ENCODE measurements at regions not wholly inside any gene's neighbourhood (a gene's known extent, or its start where the extent isn't known, plus 50 kb on each side); places are given as distances from the start of the nearest gene placed in this dataset.

DNA sequence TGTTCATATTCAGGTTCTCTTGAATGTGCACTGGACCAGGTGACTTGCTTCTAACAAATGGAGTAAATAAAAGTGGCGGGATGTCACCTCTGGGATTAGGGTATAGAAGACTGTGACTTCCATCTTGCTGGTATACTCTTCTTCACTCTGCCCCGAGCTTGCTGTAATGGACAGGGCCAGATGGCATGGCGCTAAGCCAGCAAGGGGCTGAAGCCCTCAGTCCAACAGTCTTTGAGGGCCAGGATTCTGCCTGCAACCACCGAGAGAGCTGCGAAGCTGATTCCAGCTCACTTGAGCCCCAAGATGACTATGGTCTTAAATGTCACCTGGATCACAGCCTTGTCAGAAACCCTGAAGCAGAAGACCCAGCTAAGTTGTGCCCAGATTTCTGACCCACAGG is 600.0 kb downstream of the FGF9 start:
- ATAC-seq = no peak
- Histone ChIP-seq H3K36me3 (no peaks in the 10 kb centered on the region), H3K27ac (no peak overlapping the region), H3K9me3 (no peaks in the 10 kb centered on the region), H3K27me3 (no peaks in the 10 kb centered on the region), H3K4me1 (no peaks in the 10 kb centered on the region), H3K4me3 (no peak overlapping the region)
- intact Hi-C loops (cut with DNase I) = loop anchor here in 3 of 10 donors (10.0 kb wide), 2 partner anchors 626 to 636 kb away; no protein-coding TSS in a partner anchor
- TF ChIP-seq CTCF (IDR thresholded peaks at IDR 0.05) (no peak), POLR2A (IDR thresholded peaks at IDR 0.05) (no peak)
- 88 to 92% (median 89%) methylated on average over 5 of the region's 5 CpGs for WGBS, 4 donors
- DNase-seq = no peak

GRCh38 chr13:22271903-22272302 is 601.0 kb downstream of the FGF9 start:
- 91 to 94% (median 92%) methylated on average over 2 of the region's 2 CpGs for WGBS, 4 donors
- TF ChIP-seq POLR2A (IDR thresholded peaks at IDR 0.05) (no peak), CTCF (IDR thresholded peaks at IDR 0.05) (no peak)
- DNase-seq = no peak
- no peaks in the 10 kb centered on the region for H3K36me3 ChIP-seq
- no peak overlapping the region for H3K4me3 ChIP-seq
- no peaks in the 10 kb centered on the region for H3K27me3 ChIP-seq
- no peak for ATAC-seq
- H3K27ac ChIP-seq = no peak overlapping the region
- H3K9me3 ChIP-seq = no peaks in the 10 kb centered on the region
- no peaks in the 10 kb centered on the region for H3K4me1 ChIP-seq
- intact Hi-C loops (cut with DNase I) = loop anchor here in 3 of 10 donors (10.0 kb wide), 2 partner anchors 627 to 637 kb away; no protein-coding TSS in a partner anchor

GRCh38 chr13:22275393-22275792 is 604.5 kb downstream of the FGF9 start:
- WGBS, 4 donors = 86 to 91% (median 86%) methylated on average over 3 of the region's 3 CpGs

GRCh38 chr13:22276616-22277015 is 605.7 kb downstream of the FGF9 start:
- no peak for ATAC-seq
- Histone ChIP-seq H3K4me1 (no peaks in the 10 kb centered on the region), H3K27me3 (no peaks in the 10 kb centered on the region), H3K36me3 (no peaks in the 10 kb centered on the region), H3K9me3 (no peaks in the 10 kb centered on the region), H3K27ac (no peak overlapping the region), H3K4me3 (no peak overlapping the region)
- intact Hi-C loops (cut with DNase I) = loop anchor here in 9 of 10 donors (2.0 to 10.0 kb wide), 5 partner anchors 109 to 642 kb away; no protein-coding TSS in a partner anchor
- no peak for TF ChIP-seq CTCF (IDR thresholded peaks at IDR 0.05)
- no peak for TF ChIP-seq POLR2A (IDR thresholded peaks at IDR 0.05)
- WGBS, 4 donors = 70 to 85% (median 74%) methylated on average over 5 of the region's 5 CpGs
- no peak for DNase-seq

More at GRCh38 chr13:22275393-22275792, 604.5 kb downstream of the FGF9 start:
- H3K36me3 ChIP-seq = no peaks in the 10 kb centered on the region
- no peak overlapping the region for H3K4me3 ChIP-seq
- H3K4me1 ChIP-seq = no peaks in the 10 kb centered on the region
- DNase-seq (no peak), ATAC-seq (no peak)
- TF ChIP-seq POLR2A (IDR thresholded peaks at IDR 0.05) = no peak
- no peak for TF ChIP-seq CTCF (IDR thresholded peaks at IDR 0.05)
- no peak overlapping the region for H3K27ac ChIP-seq
- no peaks in the 10 kb centered on the region for H3K9me3 ChIP-seq
- intact Hi-C loops (cut with DNase I) = loop anchor here in 8 of 10 donors (5.0 to 10.0 kb wide), 4 partner anchors 108 to 641 kb away; no protein-coding TSS in a partner anchor
- no peaks in the 10 kb centered on the region for H3K27me3 ChIP-seq
